ENCODE measurements at regions not wholly inside any gene's neighbourhood (a gene's known extent, or its start where the extent isn't known, plus 50 kb on each side); places are given as distances from the start of the nearest gene placed in this dataset.

GRCh38 chr15:86018679-86019078 lies 61.0 kb upstream of the AGBL1 start:
- FAIRE-seq, result no peak
- no peak for DNase-seq (ENCODE audit: insufficient read length, low spot score)

- no peak for DNase-seq (ENCODE audit: insufficient read length, low spot score)
- no peak for FAIRE-seq
Observed at GRCh38 chr15:86021281-86022264, 58.1 kb upstream of the AGBL1 start.

GRCh38 chr15:86028961-86029360 lies 50.7 kb upstream of the AGBL1 start:
- DNase-seq (ENCODE audit: insufficient read length, low spot score) (no peak), FAIRE-seq (no peak)
